ENCODE measurements at regions not wholly inside any gene's neighbourhood (a gene's known extent, or its start where the extent isn't known, plus 50 kb on each side); places are given as distances from the start of the nearest gene placed in this dataset.

GRCh38 chr2:34825686-34826085 lies 1226.6 kb upstream of the FAM98A start:
- CTCF ChIA-PET, result no interaction called here

GRCh38 chr2:34822616-34823015 lies 1223.5 kb upstream of the FAM98A start:
- Histone ChIP-seq H3K36me3 (ENCODE audit: control insufficient read depth in 2 of 2, insufficient read depth in 1 of 2, low read length in 2 of 2) (no peaks in the 10 kb centered on the region), H3K9me3 (ENCODE audit: control insufficient read depth, insufficient read depth, low read depth, low read length) (no peaks in the 10 kb centered on the region), H3K27ac (ENCODE audit: extremely low read depth, low read depth, low read length) (no peak overlapping the region), H3K4me3 (ENCODE audit: low read depth, low read length) (no peak overlapping the region), H3K4me1 (ENCODE audit: control insufficient read depth, insufficient read depth, low read length) (no peaks in the 10 kb centered on the region)
- TF ChIP-seq ZNF391 (tag by site-specific recombination; IDR thresholded peaks at IDR 0.05; ENCODE audit: borderline replicate concordance, low read depth) (no peak), GLI2 (tag by site-specific recombination; IDR thresholded peaks at IDR 0.05; ENCODE audit: borderline replicate concordance, low read depth) (no peak), ZNF513 (tag by site-specific recombination; IDR thresholded peaks at IDR 0.05) (no peak), ZNF555 (tag by site-specific recombination; conservative IDR thresholded peaks at IDR 0.05) (no peak), ZNF354C (tag by site-specific recombination; IDR thresholded peaks at IDR 0.05; ENCODE audit: borderline replicate concordance, low read depth) (no peak), ZNF433 (tag by site-specific recombination; IDR thresholded peaks at IDR 0.05; ENCODE audit: low read depth) (no peak), ZNF398 (tag by site-specific recombination; IDR thresholded peaks at IDR 0.05) (no peak), ZNF658 (tag by site-specific recombination; IDR thresholded peaks at IDR 0.05) (no peak), BCL11B (tag by site-specific recombination; IDR thresholded peaks at IDR 0.05; ENCODE audit: low read depth) (no peak), ZNF404 (tag by site-specific recombination; IDR thresholded peaks at IDR 0.05) (no peak), EGR2 (tag by site-specific recombination; IDR thresholded peaks at IDR 0.05; ENCODE audit: low read depth) (no peak), ZBTB49 (tag by site-specific recombination; IDR thresholded peaks at IDR 0.05; ENCODE audit: low read depth) (no peak)
- ChIA-PET POLR2A (interaction anchor here (0.6 kb wide), 1 partner anchor 14 kb away, joined by 3 read pairs; no protein-coding TSS in a partner anchor), CTCF (no interaction called here)

More at GRCh38 chr2:34825686-34826085, 1226.6 kb upstream of the FAM98A start:
- POLR2A ChIA-PET, result no interaction called here
- TF ChIP-seq GLI2 (tag by site-specific recombination; IDR thresholded peaks at IDR 0.05; ENCODE audit: borderline replicate concordance, low read depth) (no peak), ZNF354C (tag by site-specific recombination; IDR thresholded peaks at IDR 0.05; ENCODE audit: borderline replicate concordance, low read depth) (no peak), ZNF155 (tag by site-specific recombination; IDR thresholded peaks at IDR 0.05) (no peak)
- Histone ChIP-seq H3K4me1 (ENCODE audit: control insufficient read depth, insufficient read depth, low read length) (no peaks in the 10 kb centered on the region), H3K27ac (ENCODE audit: extremely low read depth, low read depth, low read length) (no peak overlapping the region), H3K9me3 (ENCODE audit: control insufficient read depth, insufficient read depth, low read depth, low read length) (no peaks in the 10 kb centered on the region), H3K36me3 (ENCODE audit: control insufficient read depth in 2 of 2, insufficient read depth in 1 of 2, low read length in 2 of 2) (no peaks in the 10 kb centered on the region), H3K4me3 (ENCODE audit: low read depth, low read length) (no peak overlapping the region)

GRCh38 chr2:34815052-34815741 lies 1216.1 kb upstream of the FAM98A start:
- ChIA-PET POLR2A (no interaction called here), CTCF (no interaction called here)
- H3K9me3 ChIP-seq (ENCODE audit: control insufficient read depth, insufficient read depth, low read depth, low read length), result no peaks in the 10 kb centered on the region
- no peak overlapping the region for H3K4me3 ChIP-seq (ENCODE audit: low read depth, low read length)
- TF ChIP-seq ZSCAN23 (tag by site-specific recombination; IDR thresholded peaks at IDR 0.05), result no peak
- no peak for TF ChIP-seq ZNF223 (tag by site-specific recombination; IDR thresholded peaks at IDR 0.05)
- TF ChIP-seq TSHZ1 (tag by site-specific recombination; IDR thresholded peaks at IDR 0.05; ENCODE audit: borderline replicate concordance), result no peak
- no peak for TF ChIP-seq WT1 (tag by site-specific recombination; IDR thresholded peaks at IDR 0.05)
- no peak overlapping the region for H3K27ac ChIP-seq (ENCODE audit: extremely low read depth, low read depth, low read length)
- H3K4me1 ChIP-seq (ENCODE audit: control insufficient read depth, insufficient read depth, low read length), result no peaks in the 10 kb centered on the region
- no peaks in the 10 kb centered on the region for H3K36me3 ChIP-seq (ENCODE audit: control insufficient read depth in 2 of 2, insufficient read depth in 1 of 2, low read length in 2 of 2)

All from HEK293 (cell line).